K562 (cell line): ENCODE measurements at regions not wholly inside any gene's neighbourhood (a gene's known extent, or its start where the extent isn't known, plus 50 kb on each side); places are given as distances from the start of the nearest gene placed in this dataset.

Experiments used
- ATAC-seq: fragments of 200-7000 bp; cut with Tn5 transposase; 3 replicates; pipeline ENCODE4 v1.9.1; 2020; ENCODE audit warnings: moderate library complexity
- BruUV-seq: library from RNA; stranded (reverse); fragments of 400-500 nt; replicated peaks from 2 replicates; lab custom pipeline; 2021; lab: Mats Ljungman, UMichigan
- CTCF ChIA-PET: fragments of 300-600 bp; formaldehyde crosslinking; extraction: SDS; loops from one replicate; lab custom pipeline; 2021; ENCODE audit warnings: low intra/inter-chr PET ratio; lab: Yijun Ruan, JAX
- POLR2A ChIA-PET: fragments of 300-600, 350-650 bp; sonication (Branson Sonifier 250); formaldehyde crosslinking; extraction: SDS; loops from one replicate; lab custom pipeline; 2021; ENCODE audit warnings: antibody characterized with exemption, inconsistent platforms; lab: Yijun Ruan, JAX
- DNase-seq, 4 experiments: peaks; one replicate each; pipeline versions ENCODE4 v3.0.0 to v3.0.0-alpha.2; 2011 to 2018; ENCODE audit warnings: low spot score in 3 of 4, mixed read lengths in 3 of 4; ENCODE audit errors: extremely low read depth in 1 of 4
- FAIRE-seq: peaks from 2 replicates; lab custom pipeline; 2011; peaks lifted over from hg19 to GRCh38; lab: Jason Lieb, UNC
- H2AFZ ChIP-seq: 2 replicates; pipeline ENCODE4 v1.6.0; 2011; ENCODE audit warnings: low read depth, low read length, control low read depth, inconsistent platforms
- H3K27ac ChIP-seq: fragments of 200-600 bp; 3 replicates; pipeline ENCODE4 v1.8.0; 2011; ENCODE audit warnings: low read depth, mild to moderate bottlenecking, control low read depth, inconsistent platforms, low read length, moderate library complexity, mixed read lengths; ENCODE audit errors: extremely low read depth
- H3K27me3 ChIP-seq, 2 experiments: fragments of 300-600 bp in 1 of 2; 2 replicates in 1 of 2; 3 replicates in 1 of 2; pipeline versions ENCODE4 v1.6.0 to v1.8.0; 2011; ENCODE audit warnings: inconsistent platforms in 2 of 2, low read length in 2 of 2, mild to moderate bottlenecking in 1 of 2, mixed read lengths in 1 of 2, moderate library complexity in 1 of 2; ENCODE audit not compliant: control insufficient read depth in 2 of 2, insufficient read depth in 2 of 2
- H3K36me3 ChIP-seq: fragments of 300-600 bp; 3 replicates; pipeline ENCODE4 v1.8.0; 2011; ENCODE audit warnings: mild to moderate bottlenecking, low read length, inconsistent platforms; ENCODE audit not compliant: control insufficient read depth, insufficient read depth
- H3K4me1 ChIP-seq, 2 experiments: fragments of 200-600 bp in 1 of 2; replicated peaks in 1 of 2; 2 replicates in 1 of 2; 3 replicates in 1 of 2; pipeline versions ENCODE4 v1.5.1 to v1.8.0; 2011; ENCODE audit warnings: inconsistent platforms in 2 of 2, low read length in 2 of 2, mild to moderate bottlenecking in 1 of 2, mixed read lengths in 1 of 2, moderate library complexity in 1 of 2; ENCODE audit not compliant: control insufficient read depth in 2 of 2, insufficient read depth in 2 of 2
- H3K4me2 ChIP-seq: 2 replicates; pipeline ENCODE4 v1.6.1; 2011; ENCODE audit warnings: low read length, control low read depth, inconsistent platforms, mixed read lengths; ENCODE audit not compliant: insufficient read depth
- H3K4me3 ChIP-seq: fragments of 200-600 bp; sonication (generic), shearing (Covaris generic); 2 replicates; pipeline ENCODE4 v1.5.1; 2016; ENCODE audit warnings: control low read depth, inconsistent platforms
- H3K79me2 ChIP-seq: fragments of 200-600 bp; 3 replicates; pipeline ENCODE4 v1.8.0; 2011; ENCODE audit warnings: low read length, inconsistent platforms; ENCODE audit not compliant: control insufficient read depth, insufficient read depth
- H3K9ac ChIP-seq, 2 experiments: 2 replicates each; pipeline versions ENCODE4 v1.6.0 to v1.6.1; 2011; ENCODE audit warnings: low read depth in 2 of 2, low read length in 2 of 2, control low read depth in 1 of 2, inconsistent platforms in 1 of 2, mild to moderate bottlenecking in 1 of 2, mixed read lengths in 1 of 2; ENCODE audit not compliant: insufficient read depth in 1 of 2
- H3K9me1 ChIP-seq: one replicate; pipeline ENCODE4 v1.6.0; 2011; ENCODE audit warnings: inconsistent platforms, mild to moderate bottlenecking, low read length, moderate library complexity; ENCODE audit not compliant: control insufficient read depth, insufficient read depth
- H3K9me3 ChIP-seq: replicated peaks from 2 replicates; pipeline ENCODE4 v1.5.1; 2011; ENCODE audit warnings: low read depth, low read length, inconsistent platforms; ENCODE audit not compliant: control insufficient read depth, insufficient read depth
- H4K20me1 ChIP-seq: replicated peaks from 2 replicates; pipeline ENCODE4 v1.6.1; 2011; ENCODE audit warnings: low read length, inconsistent platforms, mixed read lengths; ENCODE audit not compliant: control insufficient read depth, insufficient read depth
- ASH1L ChIP-seq: fragments of 450-650 bp; IDR thresholded peaks from 2 replicates; pipeline ENCODE4 v1.6.1; 2018; ENCODE audit warnings: borderline replicate concordance, mild to moderate bottlenecking, low read depth; ENCODE audit not compliant: partially characterized antibody
- COPS2 ChIP-seq: fragments of 450-650 bp; conservative IDR thresholded peaks from 2 replicates; pipeline ENCODE4 v1.6.1; 2016; ENCODE audit warnings: mild to moderate bottlenecking, moderate library complexity
- KAT2B ChIP-seq: IDR thresholded peaks from one replicate; pipeline ENCODE4 v1.6.1; 2012; ENCODE audit warnings: low read depth, mild to moderate bottlenecking, control low read depth, inconsistent platforms, low read length, moderate library complexity
- KLF13 ChIP-seq: fragments of 450-650 bp; IDR thresholded peaks from 2 replicates; pipeline ENCODE4 v1.6.1; 2016; ENCODE audit warnings: missing genetic modification characterization, low read depth, mild to moderate bottlenecking, missing compliant biosample characterization, moderate library complexity, borderline replicate concordance
- NR4A1 ChIP-seq, 2 experiments: fragments of 250-450 bp in 1 of 2; fragments of 450-650 bp in 1 of 2; sonication (Bioruptor Pico) in 1 of 2; IDR thresholded peaks; 2 replicates each; pipeline versions ENCODE4 v1.4.0 to v1.6.1; 2016 to 2020; ENCODE audit warnings: mild to moderate bottlenecking in 2 of 2, missing compliant biosample characterization in 1 of 2, missing genetic modification characterization in 1 of 2, moderate library complexity in 1 of 2
- RAD51 ChIP-seq: fragments of 450-650 bp; IDR thresholded peaks from 2 replicates; pipeline ENCODE4 v1.7.1; 2016; ENCODE audit warnings: low read depth, mild to moderate bottlenecking, borderline replicate concordance
- SNIP1 ChIP-seq: fragments of 450-650 bp; IDR thresholded peaks from 2 replicates; pipeline ENCODE4 v1.7.1; 2017; ENCODE audit warnings: low read depth, mild to moderate bottlenecking
- ZNF12 ChIP-seq: sonication (generic); formaldehyde crosslinking; IDR thresholded peaks from 2 replicates; pipeline ENCODE4 v1.4.0; 2020; ENCODE audit warnings: mild to moderate bottlenecking, missing genetic modification reagents
- WGBS: fragments of 100-300 bp; shearing (Covaris generic); methylation state at CpG from one replicate; pipeline ENCODE4 v1.1.6; 2016; ENCODE audit warnings: low coverage, mixed read lengths; ENCODE audit not compliant: insufficient coverage; ENCODE audit errors: missing lambda C conversion rate; 5-methylcytosine and 5-hydroxymethylcytosine counted together
- in situ Hi-C: fragments of 300-500 bp; cut with MboI; formaldehyde crosslinking; loops from 4 replicates; pipeline ENCODE4 v1.15.0; 2018; ENCODE audit warnings: inconsistent platforms, mixed read lengths
- intact Hi-C: fragments of 100-400 bp; cut with micrococcal nuclease; formaldehyde crosslinking; loops from 2 replicates; pipeline ENCODE4 v1.14.2; 2022
- TF ChIP-seq, protein P1 (sequence below): sonication (generic); formaldehyde crosslinking; IDR thresholded peaks from 2 replicates; pipeline ENCODE4 v1.8.0; 2022; ENCODE audit warnings: missing genetic modification reagents, mild to moderate bottlenecking, borderline replicate concordance

DNA sequence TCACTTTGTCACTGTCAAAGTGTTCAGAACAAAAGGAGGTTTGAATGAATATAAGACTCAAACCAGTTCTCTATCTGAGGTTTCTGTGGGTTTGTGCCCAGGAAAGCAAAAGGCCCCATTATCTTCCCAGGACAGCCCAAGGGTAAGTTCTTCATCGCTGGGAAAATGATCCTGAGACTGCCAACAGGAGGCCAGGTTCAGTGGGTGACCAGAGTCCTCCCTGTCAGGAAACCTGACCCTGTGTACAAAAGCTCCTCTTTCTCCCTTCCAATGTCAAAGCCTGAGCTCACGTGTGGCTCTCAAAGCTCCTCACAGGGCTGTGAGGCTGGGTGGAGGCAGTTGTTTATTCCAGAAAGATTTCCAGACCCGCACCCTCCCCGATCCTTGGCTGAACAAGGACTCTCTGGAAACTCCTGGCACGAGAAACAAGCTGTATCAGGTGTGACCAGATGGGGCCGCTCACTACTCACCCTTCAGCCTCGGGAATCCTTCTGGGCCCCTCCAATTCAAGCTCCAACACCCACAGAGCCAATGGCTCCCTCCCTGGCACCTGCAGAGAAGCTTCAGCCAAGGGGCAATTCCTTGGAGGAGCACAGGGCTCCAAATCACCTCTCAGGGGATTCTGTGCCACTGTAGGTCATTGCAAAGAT, 1516.7 kb downstream of the TSPY10 start:
- POLR2A ChIA-PET, result no interaction called here
- Histone ChIP-seq H3K9me3 (no peaks in the 10 kb centered on the region), H2AFZ (no peak overlapping the region), H4K20me1 (no peaks in the 10 kb centered on the region), H3K9me1 (no peaks in the 10 kb centered on the region), H3K4me3 (no peak overlapping the region), H3K79me2 (no peaks in the 10 kb centered on the region), H3K4me2 (no peak overlapping the region), H3K27me3 (no peaks in the 10 kb centered on the region), H3K36me3 (no peaks in the 10 kb centered on the region), H3K27ac (no peak overlapping the region), H3K9ac (no peak overlapping the region), H3K4me1 (no peaks in the 10 kb centered on the region)
- in situ Hi-C loops (no loop called here), intact Hi-C loops (no loop called here)
- DNase-seq (no peak), ATAC-seq (no peak), FAIRE-seq (no peak)
- no CpG with 5 or more reads among the region's 7 CpGs for WGBS
- no peak for TF ChIP-seq SNIP1
- TF ChIP-seq KAT2B, result no peak
- no peak for TF ChIP-seq RAD51
- TF ChIP-seq NR4A1 (CRISPR knock-in tag; IDR thresholded peaks at IDR 0.05), result no peak
- TF ChIP-seq NR4A1 (tag; IDR thresholded peaks at IDR 0.05), result no peak
- no peak for TF ChIP-seq COPS2
- CTCF ChIA-PET, result no interaction called here
- no TSS peak for BruUV-seq

DNA sequence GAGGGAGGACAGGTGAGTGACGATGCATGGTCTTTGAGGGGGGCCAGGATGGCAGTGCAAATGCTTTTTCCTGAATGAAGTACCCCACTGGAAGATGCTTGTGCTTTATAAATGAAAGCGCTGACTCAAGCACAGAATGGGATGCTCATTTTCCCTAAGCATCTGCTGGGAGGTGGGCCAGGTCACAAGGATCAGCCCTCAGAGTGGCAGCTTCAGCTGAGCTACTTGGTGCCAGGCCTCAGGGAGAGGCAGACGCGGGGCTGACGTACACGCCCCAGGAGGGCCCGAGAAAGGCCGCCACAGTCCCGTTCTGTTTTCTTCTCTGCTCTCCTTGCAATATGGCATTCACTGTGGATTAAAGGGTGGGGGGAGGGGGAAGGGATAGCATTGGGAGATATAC, 1535.8 kb downstream of the TSPY10 start:
- FAIRE-seq, result no peak

More for the DNA sequence above, 1535.8 kb downstream of the TSPY10 start:
- no peak overlapping the region for H3K4me2 ChIP-seq
- intact Hi-C loops, result no loop called here
- no peaks in the 10 kb centered on the region for H4K20me1 ChIP-seq
- no peaks in the 10 kb centered on the region for H3K9me3 ChIP-seq
- H2AFZ ChIP-seq, result no peak overlapping the region
- H3K27me3 ChIP-seq, result no peaks in the 10 kb centered on the region
- H3K36me3 ChIP-seq, result no peaks in the 10 kb centered on the region
- DNase-seq (no peak), ATAC-seq (no peak)
- no peak overlapping the region for H3K9ac ChIP-seq
- H3K9me1 ChIP-seq, result no peaks in the 10 kb centered on the region
- no CpG with 5 or more reads among the region's 9 CpGs for WGBS
- in situ Hi-C loops, result no loop called here
- no peaks in the 10 kb centered on the region for H3K79me2 ChIP-seq
- ChIA-PET POLR2A (no interaction called here), CTCF (no interaction called here)
- no peak overlapping the region for H3K4me3 ChIP-seq
- no peaks in the 10 kb centered on the region for H3K4me1 ChIP-seq
- no peak for TF ChIP-seq ASH1L
- TF ChIP-seq, protein P1, sequence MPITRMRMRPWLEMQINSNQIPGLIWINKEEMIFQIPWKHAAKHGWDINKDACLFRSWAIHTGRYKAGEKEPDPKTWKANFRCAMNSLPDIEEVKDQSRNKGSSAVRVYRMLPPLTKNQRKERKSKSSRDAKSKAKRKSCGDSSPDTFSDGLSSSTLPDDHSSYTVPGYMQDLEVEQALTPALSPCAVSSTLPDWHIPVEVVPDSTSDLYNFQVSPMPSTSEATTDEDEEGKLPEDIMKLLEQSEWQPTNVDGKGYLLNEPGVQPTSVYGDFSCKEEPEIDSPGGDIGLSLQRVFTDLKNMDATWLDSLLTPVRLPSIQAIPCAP, result no peak
- no peak for TF ChIP-seq ZNF12 (CRISPR knock-in tag)
- TF ChIP-seq KLF13 (tag), result no peak
- H3K27ac ChIP-seq, result no peak overlapping the region
- no TSS peak for BruUV-seq
